Skeletal muscle tissue (tissue), 3 donors: ENCODE measurements at regions not wholly inside any gene's neighbourhood (a gene's known extent, or its start where the extent isn't known, plus 50 kb on each side); places are given as distances from the start of the nearest gene placed in this dataset.
"Not testable (repeated sequence)": the region's sequence is repeated elsewhere in the genome, so short reads cannot be mapped to it uniquely, and the experiment has no call there.

ENCODE experiments used
- H3K27ac ChIP-seq: one replicate; pipeline ENCODE4 v1.7.0; 2013; ENCODE audit warnings: mild to moderate bottlenecking, low read depth, low read length, inconsistent platforms
- H3K27me3 ChIP-seq, 3 donors: one replicate each; pipeline ENCODE4 v1.7.0; 2013; ENCODE audit warnings: low read length in 3 of 3; ENCODE audit not compliant: control insufficient read depth in 3 of 3, insufficient read depth in 3 of 3
- H3K36me3 ChIP-seq, 3 donors: one replicate each; pipeline ENCODE4 v1.7.0; 2013; ENCODE audit warnings: low read length in 3 of 3; ENCODE audit not compliant: control insufficient read depth in 3 of 3, insufficient read depth in 3 of 3
- H3K4me1 ChIP-seq, 3 donors: one replicate each; pipeline ENCODE4 v1.7.0; 2013; ENCODE audit warnings: low read length in 3 of 3, mild to moderate bottlenecking in 3 of 3; ENCODE audit not compliant: control insufficient read depth in 3 of 3, insufficient read depth in 3 of 3
- H3K4me3 ChIP-seq, 3 donors: one replicate each; pipeline ENCODE4 v1.7.0; 2013; ENCODE audit warnings: low read length in 3 of 3
- H3K9ac ChIP-seq, 3 donors: one replicate each; pipeline ENCODE4 v1.7.0; 2013; ENCODE audit warnings: low read length in 3 of 3, mild to moderate bottlenecking in 3 of 3, moderate library complexity in 2 of 3, low read depth in 1 of 3
- H3K9me3 ChIP-seq, 3 donors: one replicate each; pipeline ENCODE4 v1.7.0; 2013; ENCODE audit warnings: low read length in 3 of 3; ENCODE audit not compliant: control insufficient read depth in 3 of 3
- donor health status: Osteomylitis.

- H3K27ac ChIP-seq = no peak overlapping the region
- no peak overlapping the region for H3K4me3 ChIP-seq
- no peaks in the 10 kb centered on the region for H3K27me3 ChIP-seq
- no peaks in the 10 kb centered on the region for H3K4me1 ChIP-seq
- H3K9me3 ChIP-seq = no peaks in the 10 kb centered on the region
- no peak overlapping the region for H3K9ac ChIP-seq
- no peaks in the 10 kb centered on the region for H3K36me3 ChIP-seq
Measured at GRCh38 chr14:26319139-26319864, 278.5 kb downstream of the NOVA1 start.

- Histone ChIP-seq H3K9ac (no peak overlapping the region), H3K4me3 (no peak overlapping the region), H3K9me3 (no peaks in the 10 kb centered on the region), H3K27ac (no peak overlapping the region), H3K36me3 (no peaks in the 10 kb centered on the region), H3K4me1 (no peaks in the 10 kb centered on the region), H3K27me3 (no peaks in the 10 kb centered on the region)
Measured at GRCh38 chr14:26304056-26304455, 293.8 kb downstream of the NOVA1 start.

GRCh38 chr14:26293909-26294308 is 303.9 kb downstream of the NOVA1 start:
- H3K27me3 ChIP-seq = no peaks in the 10 kb centered on the region
- no peaks in the 10 kb centered on the region for H3K4me1 ChIP-seq
- no peaks in the 10 kb centered on the region for H3K36me3 ChIP-seq
- H3K27ac ChIP-seq = no peak overlapping the region
- no peak overlapping the region for H3K9ac ChIP-seq
- H3K9me3 ChIP-seq = no peaks in the 10 kb centered on the region
- no peak overlapping the region for H3K4me3 ChIP-seq

GRCh38 chr14:26289891-26290486 is 307.8 kb downstream of the NOVA1 start:
- Histone ChIP-seq H3K9me3 (no peaks in the 10 kb centered on the region), H3K27me3 (no peaks in the 10 kb centered on the region), H3K27ac (no peak overlapping the region), H3K36me3 (no peaks in the 10 kb centered on the region), H3K9ac (no peak overlapping the region), H3K4me3 (no peak overlapping the region), H3K4me1 (no peaks in the 10 kb centered on the region)

- Histone ChIP-seq H3K9me3 (no peaks in the 10 kb centered on the region), H3K27ac (no peak overlapping the region), H3K4me3 (no peak overlapping the region), H3K9ac (no peak overlapping the region), H3K27me3 (no peaks in the 10 kb centered on the region), H3K36me3 (no peaks in the 10 kb centered on the region), H3K4me1 (peaks cover 0 to 3% (median 0%) of the 10 kb centered on the region in 3 donors)
Measured at GRCh38 chr14:26286913-26287205, 311.0 kb downstream of the NOVA1 start.

GRCh38 chr14:26286081-26286912 is 311.5 kb downstream of the NOVA1 start:
- Histone ChIP-seq H3K4me3 (no peak overlapping the region), H3K9me3 (no peaks in the 10 kb centered on the region), H3K27ac (no peak overlapping the region), H3K27me3 (no peaks in the 10 kb centered on the region), H3K9ac (no peak overlapping the region), H3K4me1 (peaks cover 0 to 3% (median 0%) of the 10 kb centered on the region in 3 donors), H3K36me3 (no peaks in the 10 kb centered on the region)

GRCh38 chr14:26282578-26282977 is 315.3 kb downstream of the NOVA1 start:
- peaks cover 0 to 3% (median 0%) of the 10 kb centered on the region in 3 donors for H3K4me1 ChIP-seq
- no peaks in the 10 kb centered on the region for H3K9me3 ChIP-seq
- H3K27ac ChIP-seq = no peak overlapping the region

GRCh38 chr14:26282011-26282410 is 315.8 kb downstream of the NOVA1 start:
- H3K36me3 ChIP-seq, H3K9me3 ChIP-seq, H3K4me3 ChIP-seq, H3K4me1 ChIP-seq, H3K27ac ChIP-seq, H3K9ac ChIP-seq, H3K27me3 ChIP-seq: not testable (repeated sequence)

More at GRCh38 chr14:26282578-26282977, 315.3 kb downstream of the NOVA1 start:
- no peaks in the 10 kb centered on the region for H3K27me3 ChIP-seq
- no peak overlapping the region for H3K4me3 ChIP-seq
- no peak overlapping the region for H3K9ac ChIP-seq
- H3K36me3 ChIP-seq = no peaks in the 10 kb centered on the region

GRCh38 chr14:26281280-26281998 is 316.4 kb downstream of the NOVA1 start:
- Histone ChIP-seq H3K27ac (no peak overlapping the region), H3K4me3 (no peak overlapping the region), H3K4me1 (peaks cover 0 to 3% (median 0%) of the 10 kb centered on the region in 3 donors), H3K27me3 (no peaks in the 10 kb centered on the region), H3K9ac (no peak overlapping the region), H3K36me3 (no peaks in the 10 kb centered on the region), H3K9me3 (no peaks in the 10 kb centered on the region)
